ENCODE measurements at regions not wholly inside any gene's neighbourhood (a gene's known extent, or its start where the extent isn't known, plus 50 kb on each side); places are given as distances from the start of the nearest gene placed in this dataset.

- Histone ChIP-seq H3K27ac (ENCODE audit: low read depth, low read length) (no peak overlapping the region), H3K27me3 (ENCODE audit: insufficient read depth, low read length) (no peaks in the 10 kb centered on the region), H3K4me1 (ENCODE audit: insufficient read depth, low read length) (no peaks in the 10 kb centered on the region), H3K9ac (ENCODE audit: low read depth, low read length) (no peak overlapping the region), H3K9me3 (ENCODE audit: insufficient read depth, low read depth, low read length) (no peaks in the 10 kb centered on the region; the same call in 1 of the 2 replicates), H3K36me3 (ENCODE audit: insufficient read depth, low read length) (no peaks in the 10 kb centered on the region), H3K4me3 (ENCODE audit: low read length) (no peak overlapping the region)
- 98% methylated on average over 3 of the region's 3 CpGs for WGBS
Observed at GRCh38 chr2:192315543-192315942, 120.8 kb upstream of the TMEFF2 start.

GRCh38 chr2:192314800-192315481 lies 120.2 kb upstream of the TMEFF2 start:
- 92% methylated on average over 26 of the region's 26 CpGs for WGBS
- Histone ChIP-seq H3K4me1 (ENCODE audit: insufficient read depth, low read length) (no peaks in the 10 kb centered on the region), H3K36me3 (ENCODE audit: insufficient read depth, low read length) (no peaks in the 10 kb centered on the region), H3K9ac (ENCODE audit: low read depth, low read length) (no peak overlapping the region), H3K4me3 (ENCODE audit: low read length) (no peak overlapping the region), H3K27me3 (ENCODE audit: insufficient read depth, low read length) (no peaks in the 10 kb centered on the region), H3K27ac (ENCODE audit: low read depth, low read length) (no peak overlapping the region), H3K9me3 (ENCODE audit: insufficient read depth, low read depth, low read length) (no peaks in the 10 kb centered on the region; the same call in 1 of the 2 replicates)

GRCh38 chr2:192313773-192314172 lies 119.0 kb upstream of the TMEFF2 start:
- 96% methylated on average over 8 of the region's 8 CpGs for WGBS
- H3K27me3 ChIP-seq (ENCODE audit: insufficient read depth, low read length), result no peaks in the 10 kb centered on the region
- no peaks in the 10 kb centered on the region; the same call in 1 of the 2 replicates for H3K9me3 ChIP-seq (ENCODE audit: insufficient read depth, low read depth, low read length)
- no peaks in the 10 kb centered on the region for H3K36me3 ChIP-seq (ENCODE audit: insufficient read depth, low read length)
- no peaks in the 10 kb centered on the region for H3K4me1 ChIP-seq (ENCODE audit: insufficient read depth, low read length)
- no peak overlapping the region for H3K27ac ChIP-seq (ENCODE audit: low read depth, low read length)
- no peak overlapping the region for H3K4me3 ChIP-seq (ENCODE audit: low read length)
- no peak overlapping the region for H3K9ac ChIP-seq (ENCODE audit: low read depth, low read length)

GRCh38 chr2:192311701-192312460 lies 117.1 kb upstream of the TMEFF2 start:
- Histone ChIP-seq H3K4me1 (ENCODE audit: insufficient read depth, low read length) (no peaks in the 10 kb centered on the region), H3K9ac (ENCODE audit: low read depth, low read length) (no peak overlapping the region), H3K36me3 (ENCODE audit: insufficient read depth, low read length) (no peaks in the 10 kb centered on the region), H3K27ac (ENCODE audit: low read depth, low read length) (no peak overlapping the region), H3K4me3 (ENCODE audit: low read length) (no peak overlapping the region), H3K27me3 (ENCODE audit: insufficient read depth, low read length) (no peaks in the 10 kb centered on the region), H3K9me3 (ENCODE audit: insufficient read depth, low read depth, low read length) (no peaks in the 10 kb centered on the region; the same call in 1 of the 2 replicates)
- WGBS, result no CpG with 5 or more reads among the region's 2 CpGs

- no peak overlapping the region for H3K27ac ChIP-seq (ENCODE audit: low read depth, low read length)
- no peaks in the 10 kb centered on the region for H3K27me3 ChIP-seq (ENCODE audit: insufficient read depth, low read length)
- 91% methylated on average over 1 of the region's 3 CpGs for whole genome bisulfite sequencing
Observed at GRCh38 chr2:192307530-192307929, 112.8 kb upstream of the TMEFF2 start.

GRCh38 chr2:192298664-192299063 lies 103.9 kb upstream of the TMEFF2 start:
- Histone ChIP-seq H3K9ac (ENCODE audit: low read depth, low read length) (no peak overlapping the region), H3K27ac (ENCODE audit: low read depth, low read length) (no peak overlapping the region), H3K4me3 (ENCODE audit: low read length) (no peak overlapping the region), H3K27me3 (ENCODE audit: insufficient read depth, low read length) (no peaks in the 10 kb centered on the region), H3K4me1 (ENCODE audit: insufficient read depth, low read length) (0 out of 2 replicates have a peak, but pooled peaks cover 3% of the 10 kb centered on the region), H3K9me3 (ENCODE audit: insufficient read depth, low read depth, low read length) (no peaks in the 10 kb centered on the region), H3K36me3 (ENCODE audit: insufficient read depth, low read length) (no peaks in the 10 kb centered on the region)
- WGBS, result 63% methylated on average over 1 of the region's 3 CpGs

More at GRCh38 chr2:192307530-192307929, 112.8 kb upstream of the TMEFF2 start:
- Histone ChIP-seq H3K4me3 (ENCODE audit: low read length) (no peak overlapping the region), H3K36me3 (ENCODE audit: insufficient read depth, low read length) (no peaks in the 10 kb centered on the region), H3K9me3 (ENCODE audit: insufficient read depth, low read depth, low read length) (no peaks in the 10 kb centered on the region), H3K4me1 (ENCODE audit: insufficient read depth, low read length) (no peaks in the 10 kb centered on the region), H3K9ac (ENCODE audit: low read depth, low read length) (no peak overlapping the region)

- Histone ChIP-seq H3K27me3 (ENCODE audit: insufficient read depth, low read length) (no peaks in the 10 kb centered on the region), H3K9ac (ENCODE audit: low read depth, low read length) (no peak overlapping the region), H3K4me3 (ENCODE audit: low read length) (no peak overlapping the region), H3K4me1 (ENCODE audit: insufficient read depth, low read length) (no peaks in the 10 kb centered on the region), H3K27ac (ENCODE audit: low read depth, low read length) (no peak overlapping the region), H3K36me3 (ENCODE audit: insufficient read depth, low read length) (no peaks in the 10 kb centered on the region), H3K9me3 (ENCODE audit: insufficient read depth, low read depth, low read length) (no peaks in the 10 kb centered on the region)
- WGBS, result 88% methylated on average over 1 of the region's 2 CpGs
Observed at GRCh38 chr2:192292478-192292877, 97.7 kb upstream of the TMEFF2 start.

- Histone ChIP-seq H3K4me3 (ENCODE audit: low read length) (no peak overlapping the region), H3K27me3 (ENCODE audit: insufficient read depth, low read length) (no peaks in the 10 kb centered on the region), H3K9ac (ENCODE audit: low read depth, low read length) (no peak overlapping the region), H3K9me3 (ENCODE audit: insufficient read depth, low read depth, low read length) (no peaks in the 10 kb centered on the region), H3K4me1 (ENCODE audit: insufficient read depth, low read length) (no peaks in the 10 kb centered on the region), H3K36me3 (ENCODE audit: insufficient read depth, low read length) (no peaks in the 10 kb centered on the region), H3K27ac (ENCODE audit: low read depth, low read length) (no peak overlapping the region)
- 40% methylated on average over 2 of the region's 2 CpGs for WGBS
Observed at GRCh38 chr2:192288295-192288694, 93.6 kb upstream of the TMEFF2 start.

- WGBS, result 86% methylated on average over 1 of the region's 3 CpGs
Observed at GRCh38 chr2:192286093-192286701, 91.5 kb upstream of the TMEFF2 start.

GRCh38 chr2:192283450-192283849 lies 88.7 kb upstream of the TMEFF2 start:
- Histone ChIP-seq H3K27me3 (ENCODE audit: insufficient read depth, low read length) (no peaks in the 10 kb centered on the region), H3K27ac (ENCODE audit: low read depth, low read length) (no peak overlapping the region), H3K36me3 (ENCODE audit: insufficient read depth, low read length) (no peaks in the 10 kb centered on the region), H3K9ac (ENCODE audit: low read depth, low read length) (no peak overlapping the region), H3K4me1 (ENCODE audit: insufficient read depth, low read length) (no peaks in the 10 kb centered on the region), H3K9me3 (ENCODE audit: insufficient read depth, low read depth, low read length) (no peaks in the 10 kb centered on the region), H3K4me3 (ENCODE audit: low read length) (no peak overlapping the region)
- 96% methylated on average over 1 of the region's 1 CpG for WGBS

More at GRCh38 chr2:192286093-192286701, 91.5 kb upstream of the TMEFF2 start:
- Histone ChIP-seq H3K9ac (ENCODE audit: low read depth, low read length) (no peak overlapping the region), H3K9me3 (ENCODE audit: insufficient read depth, low read depth, low read length) (no peaks in the 10 kb centered on the region), H3K27ac (ENCODE audit: low read depth, low read length) (no peak overlapping the region), H3K4me1 (ENCODE audit: insufficient read depth, low read length) (no peaks in the 10 kb centered on the region), H3K36me3 (ENCODE audit: insufficient read depth, low read length) (no peaks in the 10 kb centered on the region), H3K27me3 (ENCODE audit: insufficient read depth, low read length) (no peaks in the 10 kb centered on the region), H3K4me3 (ENCODE audit: low read length) (no peak overlapping the region)

GRCh38 chr2:192278701-192279100 lies 84.0 kb upstream of the TMEFF2 start:
- H3K36me3 ChIP-seq (ENCODE audit: insufficient read depth, low read length), result no peaks in the 10 kb centered on the region
- no peak overlapping the region for H3K9ac ChIP-seq (ENCODE audit: low read depth, low read length)
- H3K4me1 ChIP-seq (ENCODE audit: insufficient read depth, low read length), result no peaks in the 10 kb centered on the region
- H3K9me3 ChIP-seq (ENCODE audit: insufficient read depth, low read depth, low read length), result 0 out of 2 replicates have a peak, but pooled peaks cover 4% of the 10 kb centered on the region
- no peaks in the 10 kb centered on the region for H3K27me3 ChIP-seq (ENCODE audit: insufficient read depth, low read length)
- H3K27ac ChIP-seq (ENCODE audit: low read depth, low read length), result no peak overlapping the region
- H3K4me3 ChIP-seq (ENCODE audit: low read length), result no peak overlapping the region
